DOHH2 (cell line): ENCODE measurements at regions not wholly inside any gene's neighbourhood (a gene's known extent, or its start where the extent isn't known, plus 50 kb on each side); places are given as distances from the start of the nearest gene placed in this dataset.
A peak's percentile ranks its signal among the peaks of the same experiment; 100 is the strongest.

Source experiments
- H3F3A ChIP-seq: fragments of 200-600 bp; sonication (generic), shearing (Covaris generic); 2 replicates; pipeline ENCODE4 v1.6.0; 2016; ENCODE audit warnings: antibody characterized with exemption, mild to moderate bottlenecking; ENCODE audit not compliant: control insufficient read depth, insufficient read depth
- H3K27ac ChIP-seq: fragments of 200-600 bp; sonication (generic); 2 replicates; pipeline ENCODE4 v1.5.1; 2014; ENCODE audit warnings: low read depth, mild to moderate bottlenecking, low read length, moderate library complexity
- H3K27me3 ChIP-seq: fragments of 200-600 bp; sonication (generic); 2 replicates; pipeline ENCODE4 v1.6.1; 2014; ENCODE audit warnings: mild to moderate bottlenecking, low read length, mixed read lengths; ENCODE audit not compliant: control insufficient read depth
- H3K36me3 ChIP-seq: fragments of 200-600 bp; sonication (generic); 2 replicates; pipeline ENCODE4 v1.6.1; 2014; ENCODE audit warnings: mild to moderate bottlenecking, low read length, moderate library complexity, mixed read lengths; ENCODE audit not compliant: control insufficient read depth
- H3K4me1 ChIP-seq: fragments of 200-600 bp; sonication (generic); 2 replicates; pipeline ENCODE4 v1.6.1; 2014; ENCODE audit warnings: mild to moderate bottlenecking, low read length, mixed read lengths; ENCODE audit not compliant: control insufficient read depth
- H3K4me2 ChIP-seq: fragments of 200-600 bp; sonication (generic); 2 replicates; pipeline ENCODE4 v1.6.0; 2014; ENCODE audit warnings: mild to moderate bottlenecking, low read length, moderate library complexity
- H3K4me3 ChIP-seq: fragments of 200-600 bp; sonication (generic); 2 replicates; pipeline ENCODE4 v1.5.1; 2014; ENCODE audit warnings: mild to moderate bottlenecking, low read length, mixed read lengths
- H3K79me2 ChIP-seq: fragments of 200-600 bp; sonication (generic); 2 replicates; pipeline ENCODE4 v1.6.1; 2014; ENCODE audit warnings: mild to moderate bottlenecking, low read length, mixed read lengths; ENCODE audit not compliant: control insufficient read depth
- H3K9me2 ChIP-seq: fragments of 200-600 bp; sonication (generic); replicated peaks from 2 replicates; pipeline ENCODE4 v1.6.1; 2014; ENCODE audit warnings: mild to moderate bottlenecking, low read length, mixed read lengths; ENCODE audit not compliant: control insufficient read depth
- H3K9me3 ChIP-seq: fragments of 200-600 bp; sonication (generic); 2 replicates; pipeline ENCODE4 v1.6.1; 2014; ENCODE audit warnings: antibody characterized with exemption, low read length, mixed read lengths; ENCODE audit not compliant: control insufficient read depth, insufficient read depth
- H4K20me1 ChIP-seq: fragments of 200-600 bp; sonication (generic); 2 replicates; pipeline ENCODE4 v1.6.0; 2014; ENCODE audit warnings: low read depth, mild to moderate bottlenecking, antibody characterized with exemption, low read length, moderate library complexity; ENCODE audit not compliant: control insufficient read depth, insufficient read depth
- CTCF ChIP-seq: fragments of 200-600 bp; sonication (generic); IDR thresholded peaks from one replicate; pipeline ENCODE4 v1.5.1; 2014; ENCODE audit warnings: antibody characterized with exemption, mild to moderate bottlenecking, low read depth, low read length; ENCODE audit not compliant: poor library complexity, severe bottlenecking
- EZH2phosphoT487 ChIP-seq: fragments of 200-600 bp; sonication (generic); IDR thresholded peaks from 2 replicates; pipeline ENCODE4 v1.6.1; 2017; ENCODE audit warnings: borderline replicate concordance, mild to moderate bottlenecking, antibody characterized with exemption, low read length, moderate library complexity, mixed read lengths

DNA sequence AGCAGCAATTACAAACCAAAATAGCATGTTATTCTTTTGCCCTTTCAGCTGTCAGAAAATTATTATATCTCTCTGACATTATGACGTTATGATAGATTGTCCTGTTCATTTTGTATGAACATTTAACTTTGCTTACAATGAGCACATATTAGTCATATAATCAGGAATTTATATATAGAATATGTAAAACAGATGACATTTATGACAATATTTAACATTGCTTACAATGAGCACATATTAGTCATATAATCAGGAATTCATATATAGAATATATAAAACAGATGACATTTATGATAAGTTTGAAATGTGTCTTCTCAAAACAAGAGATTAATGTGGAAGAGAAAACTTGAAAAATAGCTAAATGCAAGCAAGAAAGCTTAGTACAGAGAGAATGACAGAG, 1180.2 kb downstream of the CDH12 start:
- no peaks in the 10 kb centered on the region for H3K9me2 ChIP-seq
- no peak overlapping the region for H3K27ac ChIP-seq
- no peaks in the 10 kb centered on the region for H3K27me3 ChIP-seq
- no peaks in the 10 kb centered on the region for H3F3A ChIP-seq
- no peaks in the 10 kb centered on the region for H4K20me1 ChIP-seq
- TF ChIP-seq CTCF (no peak), EZH2phosphoT487 (no peak)
- no peaks in the 10 kb centered on the region for H3K36me3 ChIP-seq
- H3K4me3 ChIP-seq, result no peak overlapping the region
- no peaks in the 10 kb centered on the region for H3K79me2 ChIP-seq
- no peaks in the 10 kb centered on the region for H3K9me3 ChIP-seq
- no peaks in the 10 kb centered on the region for H3K4me1 ChIP-seq
- H3K4me2 ChIP-seq, result no peak overlapping the region

DNA sequence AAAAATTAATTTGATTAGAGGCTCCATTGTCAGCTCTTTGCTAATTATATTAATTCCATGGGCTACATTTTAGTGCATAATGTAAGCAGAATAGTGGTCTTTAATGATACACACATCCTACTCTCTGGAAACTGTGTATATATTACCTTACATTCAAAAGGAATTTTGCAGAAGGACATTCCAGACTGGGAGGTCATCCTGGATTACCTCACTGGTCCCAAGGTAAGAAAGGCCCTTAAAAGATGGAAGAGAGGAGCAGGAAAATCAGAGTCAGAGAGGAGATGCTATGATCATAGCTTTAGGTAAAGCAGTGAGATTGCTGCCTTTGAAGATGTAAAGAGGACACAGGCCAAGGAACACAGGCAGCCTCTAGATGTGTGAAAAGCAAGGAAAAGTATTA, 1180.8 kb downstream of the CDH12 start:
- no peak overlapping the region for H3K4me2 ChIP-seq
- no peak for TF ChIP-seq CTCF
- no peaks in the 10 kb centered on the region for H3K36me3 ChIP-seq
- no peaks in the 10 kb centered on the region for H3K9me2 ChIP-seq
- H3K79me2 ChIP-seq, result no peaks in the 10 kb centered on the region
- no peak overlapping the region for H3K27ac ChIP-seq
- H4K20me1 ChIP-seq, result no peaks in the 10 kb centered on the region
- no peak overlapping the region for H3K4me3 ChIP-seq
- no peaks in the 10 kb centered on the region for H3K27me3 ChIP-seq
- H3F3A ChIP-seq, result no peaks in the 10 kb centered on the region
- H3K4me1 ChIP-seq, result no peaks in the 10 kb centered on the region
- no peaks in the 10 kb centered on the region for H3K9me3 ChIP-seq

DNA sequence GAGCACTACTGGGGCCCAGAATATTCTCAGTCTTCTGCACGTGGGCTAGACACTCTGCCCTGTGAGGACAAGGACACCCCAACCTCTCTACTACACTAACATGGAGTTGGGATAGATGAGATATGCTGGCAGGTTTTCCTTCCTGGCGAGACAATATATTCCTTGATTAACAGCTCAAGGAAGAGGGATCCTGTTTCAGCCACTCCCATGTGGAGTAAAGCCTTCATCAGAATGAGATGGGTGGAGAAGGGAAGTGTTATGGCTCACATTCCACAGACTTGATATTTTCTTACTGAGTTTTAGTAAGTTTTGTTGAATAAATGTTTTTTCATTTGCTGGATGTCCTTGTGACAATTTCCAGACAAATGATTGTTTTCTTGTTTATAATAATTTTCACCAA, 1187.6 kb downstream of the CDH12 start:
- Histone ChIP-seq H3K79me2 (no peaks in the 10 kb centered on the region), H3K27me3 (no peaks in the 10 kb centered on the region), H4K20me1 (no peaks in the 10 kb centered on the region), H3K4me3 (no peak overlapping the region), H3K27ac (no peak overlapping the region), H3K36me3 (no peaks in the 10 kb centered on the region), H3F3A (no peaks in the 10 kb centered on the region), H3K9me3 (no peaks in the 10 kb centered on the region), H3K4me1 (no peaks in the 10 kb centered on the region), H3K9me2 (no peaks in the 10 kb centered on the region), H3K4me2 (no peak overlapping the region)
- TF ChIP-seq EZH2phosphoT487, result no peak
- no peak for TF ChIP-seq CTCF

DNA sequence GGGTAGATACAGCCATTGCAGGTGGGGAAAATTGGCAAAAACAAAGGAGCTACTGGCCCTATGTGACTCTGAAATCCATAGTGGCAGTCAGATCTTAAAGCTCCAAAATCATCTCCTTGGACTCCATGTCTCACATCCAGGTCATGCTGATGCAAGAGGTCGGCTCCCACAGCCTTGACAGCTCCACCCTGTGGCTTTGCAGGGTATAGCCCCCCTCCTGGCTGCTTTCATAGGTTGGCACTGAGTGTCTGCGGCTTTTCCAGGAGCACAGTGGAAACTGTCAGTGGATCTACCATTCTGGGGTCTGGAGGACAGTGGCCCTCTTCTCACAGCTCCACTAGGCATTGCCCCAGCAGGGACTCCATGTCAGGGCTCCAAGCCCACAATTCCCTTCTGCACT, 1190.1 kb downstream of the CDH12 start:
- no peaks in the 10 kb centered on the region for H4K20me1 ChIP-seq

More for the DNA sequence above, 1190.1 kb downstream of the CDH12 start:
- Histone ChIP-seq H3K4me1 (no peaks in the 10 kb centered on the region), H3F3A (no peaks in the 10 kb centered on the region), H3K36me3 (no peaks in the 10 kb centered on the region), H3K9me3 (no peaks in the 10 kb centered on the region), H3K79me2 (no peaks in the 10 kb centered on the region), H3K27me3 (no peaks in the 10 kb centered on the region), H3K27ac (no peak overlapping the region), H3K9me2 (no peaks in the 10 kb centered on the region), H3K4me3 (no peak overlapping the region), H3K4me2 (no peak overlapping the region)
- TF ChIP-seq CTCF (peak; percentile 43), EZH2phosphoT487 (no peak)
